LNCaP clone FGC (cell line): ENCODE measurements at regions not wholly inside any gene's neighbourhood (a gene's known extent, or its start where the extent isn't known, plus 50 kb on each side); places are given as distances from the start of the nearest gene placed in this dataset.
"Not testable (repeated sequence)": the region's sequence is repeated elsewhere in the genome, so short reads cannot be mapped to it uniquely, and the experiment has no call there.

Experiments used
- DNase-seq: peaks from one replicate; pipeline ENCODE4 v3.0.0-alpha.2; 2011; ENCODE audit warnings: low read depth
- H3K4me3 ChIP-seq: 2 replicates; pipeline ENCODE4 v1.5.1; 2011; ENCODE audit warnings: mild to moderate bottlenecking, low read depth, low read length, control low read depth
- CTCF ChIP-seq: IDR thresholded peaks from 2 replicates; pipeline ENCODE4 v1.5.1; 2012; ENCODE audit warnings: mild to moderate bottlenecking; ENCODE audit not compliant: control insufficient read depth, insufficient read depth; ENCODE audit errors: extremely low read depth

GRCh38 chr1:223992456-223993246 is 121.3 kb upstream of the FBXO28 start:
- peak; percentile 98 for DNase-seq
- H3K4me3 ChIP-seq, result peak overlapping the region; percentile 57
- TF ChIP-seq CTCF, result 0 out of 2 replicates have a peak, but pooled peaks have one; percentile 6

GRCh38 chr1:223991297-223991857 is 122.5 kb upstream of the FBXO28 start:
- DNase-seq, result not testable (repeated sequence)
- H3K4me3 ChIP-seq, result peak overlapping the region; percentile 57

- H3K4me3 ChIP-seq, DNase-seq: not testable (repeated sequence)
Observed at GRCh38 chr1:223961985-223962384, 116.2 kb upstream of the TP53BP2 start.

- H3K4me3 ChIP-seq, DNase-seq: not testable (repeated sequence)
Observed at GRCh38 chr1:223952801-223953200, 107.1 kb upstream of the TP53BP2 start.

GRCh38 chr1:223951551-223951950 is 105.8 kb upstream of the TP53BP2 start:
- DNase-seq, H3K4me3 ChIP-seq: not testable (repeated sequence)

GRCh38 chr1:223949944-223950343 is 104.2 kb upstream of the TP53BP2 start:
- DNase-seq, H3K4me3 ChIP-seq: not testable (repeated sequence)

GRCh38 chr1:223948041-223948440 is 102.3 kb upstream of the TP53BP2 start:
- not testable (repeated sequence) for DNase-seq, H3K4me3 ChIP-seq

- H3K4me3 ChIP-seq, DNase-seq: not testable (repeated sequence)
Observed at GRCh38 chr1:223936592-223936991, 90.8 kb upstream of the TP53BP2 start.

- not testable (repeated sequence) for H3K4me3 ChIP-seq, DNase-seq
Observed at GRCh38 chr1:223931476-223931875, 85.7 kb upstream of the TP53BP2 start.

- DNase-seq, H3K4me3 ChIP-seq: not testable (repeated sequence)
- peak; percentile 32; the same call in 1 of the 2 replicates for TF ChIP-seq CTCF
Observed at GRCh38 chr1:223920805-223921204, 75.1 kb upstream of the TP53BP2 start.

- not testable (repeated sequence) for DNase-seq
Observed at GRCh38 chr1:223915476-223915875, 69.7 kb upstream of the TP53BP2 start.

GRCh38 chr1:223913715-223914114 is 68.0 kb upstream of the TP53BP2 start:
- DNase-seq, H3K4me3 ChIP-seq: not testable (repeated sequence)

More at GRCh38 chr1:223915476-223915875, 69.7 kb upstream of the TP53BP2 start:
- H3K4me3 ChIP-seq, result not testable (repeated sequence)
